BJ (cell line): ENCODE measurements at regions not wholly inside any gene's neighbourhood (a gene's known extent, or its start where the extent isn't known, plus 50 kb on each side); places are given as distances from the start of the nearest gene placed in this dataset.
"Not testable (repeated sequence)": the region's sequence is repeated elsewhere in the genome, so short reads cannot be mapped to it uniquely, and the experiment has no call there.

Experiments used
- CTCF ChIA-PET: fragments of 350-600 bp; formaldehyde crosslinking; extraction: SDS; loops from one replicate; lab custom pipeline; 2021; ENCODE audit warnings: antibody characterized with exemption, inconsistent platforms; lab: Yijun Ruan, JAX
- POLR2A ChIA-PET: fragments of 300-600 bp; sonication (Branson Sonifier 250); formaldehyde crosslinking; extraction: SDS; loops from one replicate; lab custom pipeline; 2021; ENCODE audit warnings: antibody characterized with exemption; lab: Charles Lee
- DNase-seq: peaks from one replicate; pipeline ENCODE4 v3.0.0-alpha.2; 2011; ENCODE audit warnings: low read depth
- H3K27me3 ChIP-seq: 2 replicates; pipeline ENCODE4 v1.6.0; 2011; ENCODE audit warnings: low read length; ENCODE audit not compliant: control insufficient read depth, insufficient read depth
- H3K36me3 ChIP-seq: 2 replicates; pipeline ENCODE4 v1.5.1; 2011; ENCODE audit warnings: low read length; ENCODE audit not compliant: control insufficient read depth, insufficient read depth
- H3K4me3 ChIP-seq: 2 replicates; pipeline ENCODE4 v1.5.1; 2011; ENCODE audit warnings: low read depth, mild to moderate bottlenecking, control low read depth, low read length
- CTCF ChIP-seq: IDR thresholded peaks from 2 replicates; pipeline ENCODE4 v1.5.1; 2011; ENCODE audit warnings: low read depth, mild to moderate bottlenecking, control low read depth, inconsistent platforms, low read length, moderate library complexity; ENCODE audit not compliant: insufficient read depth

GRCh38 chr6:165159460-165159859, 149.9 kb downstream of the C6orf118 start:
- Histone ChIP-seq H3K4me3 (no peak overlapping the region), H3K27me3 (no peaks in the 10 kb centered on the region), H3K36me3 (no peaks in the 10 kb centered on the region)
- POLR2A ChIA-PET = no interaction called here
- no peak for DNase-seq
- CTCF ChIA-PET = no interaction called here
- TF ChIP-seq CTCF = no peak

GRCh38 chr6:165146456-165146855, 162.9 kb downstream of the C6orf118 start:
- Histone ChIP-seq H3K27me3 (no peaks in the 10 kb centered on the region), H3K4me3 (no peak overlapping the region), H3K36me3 (no peaks in the 10 kb centered on the region)
- CTCF ChIA-PET = no interaction called here
- no peak for TF ChIP-seq CTCF
- POLR2A ChIA-PET = no interaction called here
- no peak for DNase-seq

- ChIA-PET POLR2A (no interaction called here), CTCF (no interaction called here)
- Histone ChIP-seq H3K27me3 (no peaks in the 10 kb centered on the region), H3K36me3 (no peaks in the 10 kb centered on the region), H3K4me3 (no peak overlapping the region)
- TF ChIP-seq CTCF = no peak
- no peak for DNase-seq
These were observed 173.5 kb downstream of the C6orf118 start for GRCh38 chr6:165135889-165136288.

GRCh38 chr6:165129086-165129485, 180.3 kb downstream of the C6orf118 start:
- Histone ChIP-seq H3K27me3 (no peaks in the 10 kb centered on the region), H3K4me3 (no peak overlapping the region), H3K36me3 (no peaks in the 10 kb centered on the region)
- no peak for TF ChIP-seq CTCF
- DNase-seq = no peak
- POLR2A ChIA-PET = no interaction called here
- CTCF ChIA-PET = no interaction called here

- H3K27me3 ChIP-seq, POLR2A ChIA-PET, H3K4me3 ChIP-seq, DNase-seq, CTCF ChIA-PET, H3K36me3 ChIP-seq: not testable (repeated sequence)
These were observed 181.7 kb downstream of the C6orf118 start for GRCh38 chr6:165127743-165128142.

GRCh38 chr6:165124681-165125080, 184.7 kb downstream of the C6orf118 start:
- CTCF ChIA-PET = not testable (repeated sequence)

More at GRCh38 chr6:165124681-165125080, 184.7 kb downstream of the C6orf118 start:
- POLR2A ChIA-PET, DNase-seq, H3K27me3 ChIP-seq, H3K36me3 ChIP-seq, H3K4me3 ChIP-seq: not testable (repeated sequence)
